ENCODE measurements at regions not wholly inside any gene's neighbourhood (a gene's known extent, or its start where the extent isn't known, plus 50 kb on each side); places are given as distances from the start of the nearest gene placed in this dataset.
"Not testable (repeated sequence)": the region's sequence is repeated elsewhere in the genome, so short reads cannot be mapped to it uniquely, and the experiment has no call there.

DNA sequence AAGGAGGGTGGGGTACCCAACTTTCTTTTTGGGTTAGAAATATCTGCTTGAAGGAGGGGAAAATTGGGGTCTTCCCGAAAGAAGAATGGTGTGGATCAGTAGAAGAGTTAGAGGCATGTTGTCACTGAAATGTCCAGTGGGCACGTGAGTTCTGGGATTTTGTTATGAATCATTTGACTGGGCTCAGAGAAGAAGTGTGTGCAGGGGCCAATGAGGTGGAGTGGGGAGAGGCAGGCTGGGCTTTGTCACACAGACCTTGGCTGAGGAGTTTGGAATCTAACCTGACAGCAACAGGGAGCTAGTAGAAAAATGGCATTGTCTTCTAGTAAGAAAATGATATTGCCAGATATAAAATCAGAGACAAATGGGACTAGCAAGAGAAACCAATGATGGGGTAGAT, 436.8 kb downstream of the MFSD1 start:
- no peak for DNase-seq

GRCh38 chr3:159239059-159239458, 437.2 kb downstream of the MFSD1 start:
- DNase-seq: no peak

DNA sequence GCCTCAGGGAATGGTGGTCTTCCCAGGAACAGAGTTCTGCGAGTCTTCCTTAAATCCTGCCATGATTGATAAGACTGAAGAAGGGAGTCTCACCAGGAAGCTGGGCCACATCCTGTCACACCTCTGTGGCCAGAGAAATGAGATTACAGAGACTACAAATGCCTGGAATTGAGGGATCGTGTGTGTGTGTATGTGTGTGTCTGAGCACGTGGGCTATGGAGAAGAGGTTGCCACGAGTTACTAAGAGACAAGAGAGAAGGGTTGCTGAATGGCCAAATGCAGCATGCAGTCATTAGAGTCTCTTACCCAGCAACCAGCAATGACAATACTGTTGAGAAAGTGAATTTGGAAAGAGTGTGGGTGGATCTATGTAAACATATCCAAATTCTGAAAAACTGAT, 443.1 kb downstream of the MFSD1 start:
- DNase-seq: no peak

GRCh38 chr3:159245871-159246270, 444.0 kb downstream of the MFSD1 start:
- no peak for DNase-seq

GRCh38 chr3:159246385-159246784, 444.5 kb downstream of the MFSD1 start:
- DNase-seq: no peak

DNA sequence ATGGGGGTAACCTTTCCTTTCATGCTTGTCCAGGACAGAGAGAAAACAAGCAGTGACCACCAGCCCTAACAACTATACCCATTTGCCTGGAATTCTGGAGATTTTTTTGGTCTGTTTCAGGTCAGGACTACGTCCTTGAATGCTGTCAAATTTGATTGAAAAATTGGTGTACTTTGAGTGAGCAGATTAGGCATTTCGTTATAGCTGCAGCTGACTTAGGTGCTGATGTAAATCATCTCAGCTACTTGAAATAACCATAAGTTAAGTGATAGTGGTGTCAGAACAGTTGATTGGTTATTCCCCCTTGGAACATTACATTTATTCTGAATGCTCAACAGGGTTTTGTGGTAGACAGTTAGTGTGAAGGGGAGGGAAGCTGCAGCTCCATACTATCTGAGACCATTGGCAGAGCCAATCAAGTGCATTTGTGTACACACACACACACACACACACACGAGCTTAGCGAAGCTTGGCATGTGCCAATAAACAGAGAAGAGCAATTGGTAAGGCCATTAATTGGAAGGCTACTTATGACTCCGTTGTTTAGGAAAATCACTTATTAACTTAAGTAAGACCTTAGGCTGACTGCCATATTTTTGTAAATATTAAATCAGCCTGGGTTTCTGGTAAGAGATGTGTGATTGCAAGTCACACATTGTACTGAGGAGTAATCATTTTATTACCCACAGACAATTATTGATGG, 447.8 kb downstream of the MFSD1 start:
- DNase-seq: no peak

- DNase-seq: no peak
These were observed 449.1 kb downstream of the MFSD1 start for GRCh38 chr3:159250961-159251360.

- no peak for DNase-seq
These were observed 450.4 kb downstream of the MFSD1 start for GRCh38 chr3:159252274-159252673.

- peak; percentile 69 for DNase-seq
These were observed 451.0 kb downstream of the MFSD1 start for GRCh38 chr3:159252772-159253384.

- DNase-seq: no peak
These were observed 452.0 kb downstream of the MFSD1 start for GRCh38 chr3:159253860-159254259.

DNA sequence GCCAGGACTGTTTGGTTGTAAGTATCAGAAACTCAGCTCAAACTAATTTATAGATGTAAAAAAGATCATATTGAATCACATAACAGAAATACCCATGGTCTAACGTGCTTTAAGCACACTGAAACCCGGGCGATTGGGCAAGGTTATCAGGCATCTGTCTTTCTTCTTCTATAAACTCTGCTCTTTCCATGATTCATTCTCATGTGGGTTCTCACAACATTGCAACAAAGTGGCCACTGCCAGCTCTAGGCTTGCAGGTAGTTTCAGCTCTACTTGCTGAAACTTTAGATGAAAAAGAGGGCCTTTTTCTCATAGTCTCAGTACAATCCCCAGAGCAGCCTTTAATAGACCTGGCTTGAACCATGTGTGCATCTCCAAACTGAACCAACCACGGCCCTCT, 456.1 kb downstream of the MFSD1 start:
- no peak for DNase-seq

GRCh38 chr3:159258934-159259333, 457.1 kb downstream of the MFSD1 start:
- DNase-seq: no peak

- DNase-seq: peak; percentile 57
These were observed 458.3 kb downstream of the MFSD1 start for GRCh38 chr3:159260049-159260662.

DNA sequence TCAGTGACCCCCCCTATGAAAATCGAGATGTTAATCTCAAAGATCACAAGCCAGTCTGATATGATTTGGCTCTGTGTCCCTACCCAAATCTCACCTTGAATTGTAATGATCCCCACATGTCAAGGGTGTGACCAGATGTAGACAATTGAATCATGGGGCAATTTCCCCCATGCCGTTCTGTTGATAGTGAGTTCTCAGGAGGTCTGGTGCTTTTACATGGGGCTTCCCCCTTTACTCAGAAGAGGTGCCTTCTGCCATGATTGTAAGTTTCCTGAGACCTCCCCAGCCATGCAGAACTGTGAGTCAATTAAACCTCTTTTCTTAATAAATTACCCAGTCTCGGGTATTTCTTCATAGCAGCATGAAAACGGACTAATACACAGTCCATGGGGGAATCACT, 459.5 kb downstream of the MFSD1 start:
- DNase-seq: not testable (repeated sequence)

- DNase-seq: peak; percentile 57
These were observed 462.1 kb downstream of the MFSD1 start for GRCh38 chr3:159263750-159264553.

GRCh38 chr3:159265705-159266104, 463.9 kb downstream of the MFSD1 start:
- no peak for DNase-seq

- DNase-seq: peak; percentile 61
These were observed 464.9 kb downstream of the MFSD1 start for GRCh38 chr3:159266779-159267178.

DNA sequence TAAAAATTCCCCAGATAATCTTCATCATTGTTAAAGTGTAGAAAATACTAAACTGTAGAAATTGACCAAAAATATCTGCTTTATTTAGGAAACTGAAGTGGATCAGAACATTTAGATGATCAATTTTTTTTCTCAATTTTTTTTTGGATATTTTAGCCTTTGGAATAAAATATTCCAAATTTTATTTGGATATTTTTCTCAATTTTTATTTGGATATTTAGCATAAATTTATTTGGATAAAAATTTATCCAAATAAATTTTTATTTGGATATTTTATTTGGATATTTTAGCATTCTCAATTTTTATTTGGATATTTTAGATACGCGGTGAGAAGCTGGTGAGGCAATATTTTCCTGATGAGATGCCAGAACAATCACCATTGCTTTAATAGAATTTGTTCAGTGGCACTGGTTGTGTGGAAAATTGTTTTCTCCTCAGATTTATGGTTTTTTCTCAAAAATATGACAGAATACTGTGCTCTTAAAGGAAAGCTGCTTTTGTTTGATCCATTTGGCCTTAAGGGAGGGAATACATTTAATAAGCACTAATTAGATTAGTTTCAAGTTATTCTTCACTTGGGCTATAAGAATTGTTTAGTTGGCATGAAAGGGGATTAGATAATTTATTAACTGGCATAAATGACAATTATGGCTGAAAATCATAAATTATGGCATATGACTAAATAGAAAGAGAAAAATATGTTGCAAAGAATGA, 470.1 kb downstream of the MFSD1 start:
- no peak for DNase-seq

DNA sequence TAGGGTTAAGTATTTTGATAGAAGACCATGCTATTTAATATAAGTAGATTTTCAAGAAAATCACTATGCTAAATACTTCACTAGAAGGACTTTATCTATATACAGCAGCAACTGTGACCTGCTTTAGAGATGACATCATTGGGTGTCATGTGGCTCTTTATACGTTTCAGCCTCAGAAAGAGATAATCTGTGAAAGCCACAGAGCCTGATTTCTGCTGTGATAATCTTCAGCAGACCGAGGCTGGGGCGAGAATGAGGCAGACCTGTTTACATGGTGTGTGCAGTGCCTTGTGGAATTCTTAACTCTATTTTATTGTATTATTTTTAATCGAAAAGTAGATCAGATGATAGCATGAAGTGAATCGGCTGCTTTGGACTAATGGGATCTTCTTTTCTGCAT, 471.2 kb downstream of the MFSD1 start:
- peak; percentile 35 for DNase-seq

DNA sequence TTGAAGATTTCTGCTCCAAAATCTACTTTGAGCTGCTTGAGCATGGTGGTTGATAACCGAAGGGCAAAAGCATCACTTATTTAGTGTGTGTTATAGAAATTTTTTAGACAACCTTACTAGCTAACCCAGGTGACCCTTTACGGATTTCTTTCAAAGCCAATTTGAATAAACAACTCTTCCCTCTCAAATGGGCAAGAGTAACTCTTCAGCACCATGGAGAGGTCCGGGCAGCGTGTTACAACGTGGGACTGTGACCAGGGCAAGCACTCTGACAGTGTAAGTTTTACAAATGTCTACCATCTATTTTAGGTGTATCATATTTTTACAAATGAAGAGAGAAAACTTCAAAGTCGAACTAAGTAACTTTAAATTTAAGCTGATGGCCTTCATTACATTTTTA, 471.8 kb downstream of the MFSD1 start:
- DNase-seq: peak; percentile 46

GRCh38 chr3:159275741-159276140, 473.9 kb downstream of the MFSD1 start:
- no peak for DNase-seq

- no peak for DNase-seq
These were observed 476.0 kb downstream of the MFSD1 start for GRCh38 chr3:159277814-159278213.
